ENCODE measurements at regions not wholly inside any gene's neighbourhood (a gene's known extent, or its start where the extent isn't known, plus 50 kb on each side); places are given as distances from the start of the nearest gene placed in this dataset.

DNA sequence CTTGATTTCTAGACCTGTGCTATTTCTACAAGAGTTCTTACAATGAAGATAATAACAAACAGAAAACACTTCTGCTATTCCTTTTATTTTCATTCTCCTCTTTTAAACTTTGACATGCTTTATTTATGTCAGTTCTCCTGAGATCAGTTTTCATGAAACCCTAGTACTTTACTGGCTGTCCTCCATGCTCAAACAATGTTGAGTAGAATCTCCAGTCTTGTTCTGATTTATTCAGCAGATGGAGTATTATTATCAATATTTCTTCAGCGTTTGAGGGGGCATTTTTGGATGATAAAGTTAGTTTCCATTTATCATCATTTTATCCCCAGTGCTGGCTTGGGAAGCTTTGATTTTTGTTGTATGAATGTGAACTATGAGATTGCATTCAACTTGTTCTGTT lies 85.9 kb upstream of the WARS2 start:
- TF ChIP-seq FOXK2 (IDR thresholded peaks at IDR 0.05): no peak
- TF ChIP-seq BHLHE40 (IDR thresholded peaks at IDR 0.05; ENCODE audit: borderline replicate concordance): no peak
- TF ChIP-seq SP1 (IDR thresholded peaks at IDR 0.05): no peak
- TF ChIP-seq ELF4 (IDR thresholded peaks at IDR 0.05): no peak
- TF ChIP-seq ARNT (IDR thresholded peaks at IDR 0.05): no peak
- no peak for TF ChIP-seq ZNF384 (IDR thresholded peaks at IDR 0.05)
- no peak for TF ChIP-seq FOXA1 (IDR thresholded peaks at IDR 0.05)
- no peak for TF ChIP-seq LEF1 (IDR thresholded peaks at IDR 0.05; ENCODE audit: borderline replicate concordance)
- TF ChIP-seq FOXM1 (IDR thresholded peaks at IDR 0.05; ENCODE audit: borderline replicate concordance): no peak
- TF ChIP-seq NFRKB (IDR thresholded peaks at IDR 0.05): no peak
- no peak for TF ChIP-seq SUZ12 (IDR thresholded peaks at IDR 0.05)
